ENCODE measurements at regions not wholly inside any gene's neighbourhood (a gene's known extent, or its start where the extent isn't known, plus 50 kb on each side); places are given as distances from the start of the nearest gene placed in this dataset.

GRCh38 chr13:40484974-40485373 is 181.5 kb downstream of the FOXO1 start:
- TF ChIP-seq CTCF (IDR thresholded peaks at IDR 0.05; ENCODE audit: low read depth, low read length, poor library complexity, severe bottlenecking), result no peak
- TF ChIP-seq EZH2phosphoT487 (IDR thresholded peaks at IDR 0.05; ENCODE audit: borderline replicate concordance, low read length), result no peak
